Ishikawa (cell line): ENCODE measurements at regions not wholly inside any gene's neighbourhood (a gene's known extent, or its start where the extent isn't known, plus 50 kb on each side); places are given as distances from the start of the nearest gene placed in this dataset.

Experiments
- CEBPB ChIP-seq: IDR thresholded peaks from 2 replicates; pipeline ENCODE4 v1.6.1; 2012
- CREB1 ChIP-seq: IDR thresholded peaks from 2 replicates; pipeline ENCODE4 v1.6.1; 2012; ENCODE audit warnings: low read depth
- EGR1 ChIP-seq: IDR thresholded peaks from 2 replicates; pipeline ENCODE4 v1.6.1; 2012
- EP300 ChIP-seq: IDR thresholded peaks from 2 replicates; pipeline ENCODE4 v1.6.1; 2012; ENCODE audit warnings: borderline replicate concordance
- FOXM1 ChIP-seq: IDR thresholded peaks from 2 replicates; pipeline ENCODE4 v1.6.1; 2012; ENCODE audit warnings: low read depth, borderline replicate concordance
- MAX ChIP-seq: IDR thresholded peaks from 2 replicates; pipeline ENCODE4 v1.6.1; 2012
- NFIC ChIP-seq: IDR thresholded peaks from 2 replicates; pipeline ENCODE4 v1.6.1; 2012
- RAD21 ChIP-seq: IDR thresholded peaks from 2 replicates; pipeline ENCODE4 v1.6.1; 2012; ENCODE audit warnings: low read depth
- REST ChIP-seq: IDR thresholded peaks from 2 replicates; pipeline ENCODE4 v1.6.1; 2012; ENCODE audit warnings: low read depth, mild to moderate bottlenecking
- TAF1 ChIP-seq: IDR thresholded peaks from 2 replicates; pipeline ENCODE4 v1.6.1; 2012; ENCODE audit warnings: low read depth, mild to moderate bottlenecking
- TCF12 ChIP-seq: IDR thresholded peaks from 2 replicates; pipeline ENCODE4 v1.6.1; 2012; ENCODE audit warnings: low read depth
- TEAD4 ChIP-seq: IDR thresholded peaks from 2 replicates; pipeline ENCODE4 v1.6.1; 2012
- USF1 ChIP-seq: IDR thresholded peaks from 2 replicates; pipeline ENCODE4 v1.6.1; 2012
- YY1 ChIP-seq: IDR thresholded peaks from 2 replicates; pipeline ENCODE4 v1.6.1; 2012; ENCODE audit warnings: low read depth
- ZBTB7A ChIP-seq: IDR thresholded peaks from 2 replicates; pipeline ENCODE4 v1.6.1; 2012; ENCODE audit warnings: low read depth

- TF ChIP-seq NFIC (no peak), YY1 (no peak), TEAD4 (no peak), ZBTB7A (no peak), EGR1 (no peak), TCF12 (no peak), CREB1 (no peak), TAF1 (no peak), REST (no peak), EP300 (no peak), FOXM1 (no peak), MAX (no peak), USF1 (no peak), RAD21 (no peak), CEBPB (no peak)
Measured at GRCh38 chr10:128560993-128561392, 434.8 kb upstream of the MKI67 start.

GRCh38 chr10:128563387-128563786 lies 437.2 kb upstream of the MKI67 start:
- TF ChIP-seq CREB1 (no peak), TEAD4 (no peak), YY1 (no peak), NFIC (no peak), FOXM1 (no peak), TCF12 (no peak), ZBTB7A (no peak), MAX (no peak), EP300 (no peak)

GRCh38 chr10:128563904-128564303 lies 437.7 kb upstream of the MKI67 start:
- TF ChIP-seq REST (no peak), MAX (no peak)

- TF ChIP-seq RAD21 (no peak), REST (no peak), TCF12 (no peak)
Measured at GRCh38 chr10:128566361-128566968, 440.2 kb upstream of the MKI67 start.

GRCh38 chr10:128567551-128567950 lies 441.3 kb upstream of the MKI67 start:
- TF ChIP-seq TCF12 (no peak), USF1 (no peak), CREB1 (no peak), CEBPB (no peak), RAD21 (no peak), TEAD4 (no peak), NFIC (no peak), FOXM1 (no peak), EGR1 (no peak), TAF1 (no peak)
